ENCODE measurements at regions not wholly inside any gene's neighbourhood (a gene's known extent, or its start where the extent isn't known, plus 50 kb on each side); places are given as distances from the start of the nearest gene placed in this dataset.

DNA sequence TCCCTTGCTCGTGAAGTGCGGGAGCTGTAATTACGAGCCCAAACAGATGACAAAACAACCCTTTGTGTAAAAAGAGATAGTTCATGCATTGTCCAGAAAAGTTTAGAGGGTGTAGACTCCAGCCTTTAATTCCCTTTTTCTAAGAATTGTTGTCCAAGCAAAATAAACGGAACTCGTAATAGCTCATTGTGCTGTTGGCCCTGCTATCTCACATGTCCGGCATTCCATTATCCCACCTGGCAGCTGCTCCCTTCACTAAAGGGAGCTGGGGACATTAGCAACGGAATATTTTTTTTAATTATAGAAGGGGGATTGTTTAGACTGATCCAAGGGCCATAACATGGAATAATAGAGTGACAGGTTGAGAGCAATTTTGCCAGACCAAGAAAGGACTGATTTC, 277.5 kb upstream of the TBX3 start:
- 56 to 75% methylated on average over 7 of the region's 7 CpGs for WGBS, 2 donors
- Histone ChIP-seq H3K4me3 (no peak overlapping the region), H3K36me3 (no peaks in the 10 kb centered on the region), H3K27me3 (no peaks in the 10 kb centered on the region), H3K4me1 (no peaks in the 10 kb centered on the region), H3K27ac (no peak overlapping the region), H3K9me3 (peaks cover 0 to 11% (median 0%) of the 10 kb centered on the region in 4 donors)
- TF ChIP-seq POLR2AphosphoS5 (IDR thresholded peaks at IDR 0.05) (no peak), POLR2A (IDR thresholded peaks at IDR 0.05) (no peak), EP300 (IDR thresholded peaks at IDR 0.05) (no peak)
- TF ChIP-seq, protein P1, sequence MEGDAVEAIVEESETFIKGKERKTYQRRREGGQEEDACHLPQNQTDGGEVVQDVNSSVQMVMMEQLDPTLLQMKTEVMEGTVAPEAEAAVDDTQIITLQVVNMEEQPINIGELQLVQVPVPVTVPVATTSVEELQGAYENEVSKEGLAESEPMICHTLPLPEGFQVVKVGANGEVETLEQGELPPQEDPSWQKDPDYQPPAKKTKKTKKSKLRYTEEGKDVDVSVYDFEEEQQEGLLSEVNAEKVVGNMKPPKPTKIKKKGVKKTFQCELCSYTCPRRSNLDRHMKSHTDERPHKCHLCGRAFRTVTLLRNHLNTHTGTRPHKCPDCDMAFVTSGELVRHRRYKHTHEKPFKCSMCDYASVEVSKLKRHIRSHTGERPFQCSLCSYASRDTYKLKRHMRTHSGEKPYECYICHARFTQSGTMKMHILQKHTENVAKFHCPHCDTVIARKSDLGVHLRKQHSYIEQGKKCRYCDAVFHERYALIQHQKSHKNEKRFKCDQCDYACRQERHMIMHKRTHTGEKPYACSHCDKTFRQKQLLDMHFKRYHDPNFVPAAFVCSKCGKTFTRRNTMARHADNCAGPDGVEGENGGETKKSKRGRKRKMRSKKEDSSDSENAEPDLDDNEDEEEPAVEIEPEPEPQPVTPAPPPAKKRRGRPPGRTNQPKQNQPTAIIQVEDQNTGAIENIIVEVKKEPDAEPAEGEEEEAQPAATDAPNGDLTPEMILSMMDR (IDR thresholded peaks at IDR 0.05) = no peak
- ATAC-seq (ENCODE audit: low FRiP score in 2 of 2) = no peak
- DNase-seq = no peak

DNA sequence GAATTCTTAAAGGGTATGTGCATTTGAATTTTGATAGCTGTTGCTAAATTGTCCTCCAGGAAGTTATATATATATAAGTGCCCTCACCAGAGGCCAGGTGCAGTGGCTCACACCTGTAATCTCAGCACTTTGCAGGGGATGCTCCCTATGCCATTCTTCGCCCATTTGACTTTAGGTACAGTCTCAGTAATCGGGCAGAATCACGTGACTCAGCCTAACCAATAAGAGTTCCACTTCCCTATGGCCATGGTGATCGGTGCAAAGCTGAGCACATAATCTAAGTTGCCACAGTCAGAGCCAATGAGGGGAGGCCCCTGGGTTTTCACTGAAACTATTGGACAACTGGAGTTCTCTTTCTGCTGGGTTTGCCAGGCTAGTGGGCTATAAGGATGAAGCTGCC, 274.6 kb upstream of the TBX3 start:
- 68 to 88% methylated on average over 4 of the region's 4 CpGs for WGBS, 2 donors
- DNase-seq = no peak
- no peak overlapping the region for H3K4me3 ChIP-seq
- ATAC-seq (ENCODE audit: low FRiP score in 2 of 2) = no peak
- no peak for TF ChIP-seq POLR2A (IDR thresholded peaks at IDR 0.05)
- TF ChIP-seq, protein P1 (IDR thresholded peaks at IDR 0.05) = no peak
- no peak for TF ChIP-seq EP300 (IDR thresholded peaks at IDR 0.05)
- TF ChIP-seq POLR2AphosphoS5 (IDR thresholded peaks at IDR 0.05) = no peak
- H3K4me1 ChIP-seq = peaks cover 0 to 10% (median 3%) of the 10 kb centered on the region in 4 donors
- no peak overlapping the region for H3K27ac ChIP-seq
- H3K9me3 ChIP-seq = peaks cover 0 to 7% (median 0%) of the 10 kb centered on the region in 4 donors
- H3K36me3 ChIP-seq = no peaks in the 10 kb centered on the region
- H3K27me3 ChIP-seq = no peaks in the 10 kb centered on the region

DNA sequence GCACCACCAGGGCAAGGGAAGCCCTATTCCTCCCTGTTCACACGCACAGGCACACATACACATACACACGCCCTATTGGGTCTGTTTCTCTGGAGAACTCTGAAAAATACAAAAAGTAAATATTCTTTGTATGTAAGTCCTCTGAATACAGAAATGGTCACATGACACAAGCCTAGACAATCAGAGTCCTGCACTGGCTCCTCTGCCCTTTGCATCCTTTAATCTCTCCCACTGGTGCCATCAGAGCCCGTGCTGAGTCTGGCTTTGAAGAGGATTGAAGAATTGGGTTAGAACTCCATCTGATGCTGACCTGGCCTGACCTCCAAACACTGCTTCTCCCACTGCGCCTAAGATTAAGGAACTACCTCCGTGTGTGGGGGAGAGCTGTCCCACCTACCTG, 273.2 kb upstream of the TBX3 start:
- ATAC-seq (ENCODE audit: low FRiP score in 2 of 2) (no peak), DNase-seq (no peak)
- peaks cover 0 to 13% (median 7%) of the 10 kb centered on the region in 4 donors for H3K4me1 ChIP-seq
- no peak overlapping the region for H3K27ac ChIP-seq
- no peak for TF ChIP-seq POLR2A (IDR thresholded peaks at IDR 0.05)
- TF ChIP-seq POLR2AphosphoS5 (IDR thresholded peaks at IDR 0.05) = no peak
- TF ChIP-seq, protein P1 (IDR thresholded peaks at IDR 0.05) = no peak
- TF ChIP-seq EP300 (IDR thresholded peaks at IDR 0.05) = no peak
- H3K9me3 ChIP-seq = no peaks in the 10 kb centered on the region
- H3K4me3 ChIP-seq = no peak overlapping the region
- no peaks in the 10 kb centered on the region for H3K27me3 ChIP-seq
- 82 to 91% methylated on average over 5 of the region's 5 CpGs for WGBS, 2 donors
- H3K36me3 ChIP-seq = no peaks in the 10 kb centered on the region

DNA sequence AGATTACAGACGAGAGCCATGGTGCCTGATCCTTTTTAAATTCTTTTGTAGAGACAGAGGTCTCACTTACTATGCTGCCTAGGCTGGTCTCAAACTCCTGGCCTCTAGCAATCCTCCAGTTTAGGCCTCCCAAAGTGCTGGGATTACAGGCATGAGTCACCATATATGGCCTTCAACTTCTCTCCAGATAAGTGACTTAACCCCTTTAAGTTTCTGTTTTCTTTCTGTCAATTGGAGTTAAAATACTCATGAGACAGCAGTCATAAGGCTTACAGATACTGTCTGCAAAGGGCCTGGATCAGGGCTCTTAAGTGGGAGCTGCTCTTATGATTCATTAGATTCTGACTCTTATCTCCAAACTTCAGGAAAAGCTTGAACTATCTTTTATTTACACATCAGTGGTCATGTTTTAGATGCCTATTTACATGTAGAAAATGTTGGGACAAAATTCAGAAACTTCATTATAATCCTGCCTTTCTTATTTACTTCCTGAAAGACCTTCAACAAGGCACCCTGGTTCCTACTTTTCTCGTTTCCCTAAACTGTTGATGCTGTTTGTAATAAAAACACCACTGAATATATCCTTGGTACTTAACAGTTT, 271.5 kb upstream of the TBX3 start:
- Histone ChIP-seq H3K4me1 (peaks cover 0 to 13% (median 7%) of the 10 kb centered on the region in 4 donors), H3K27ac (peak overlapping the region in 2 of 4 donors; percentile 39 to 62), H3K36me3 (no peaks in the 10 kb centered on the region), H3K4me3 (no peak overlapping the region), H3K27me3 (no peaks in the 10 kb centered on the region), H3K9me3 (no peaks in the 10 kb centered on the region)
- WGBS, 2 donors = 59 to 69% methylated on average over 2 of the region's 2 CpGs
- TF ChIP-seq, protein P1 (IDR thresholded peaks at IDR 0.05) = no peak
- TF ChIP-seq POLR2A (IDR thresholded peaks at IDR 0.05) (no peak), EP300 (IDR thresholded peaks at IDR 0.05) (no peak), POLR2AphosphoS5 (IDR thresholded peaks at IDR 0.05) (no peak)
- DNase-seq (no peak), ATAC-seq (ENCODE audit: low FRiP score in 2 of 2) (no peak)

DNA sequence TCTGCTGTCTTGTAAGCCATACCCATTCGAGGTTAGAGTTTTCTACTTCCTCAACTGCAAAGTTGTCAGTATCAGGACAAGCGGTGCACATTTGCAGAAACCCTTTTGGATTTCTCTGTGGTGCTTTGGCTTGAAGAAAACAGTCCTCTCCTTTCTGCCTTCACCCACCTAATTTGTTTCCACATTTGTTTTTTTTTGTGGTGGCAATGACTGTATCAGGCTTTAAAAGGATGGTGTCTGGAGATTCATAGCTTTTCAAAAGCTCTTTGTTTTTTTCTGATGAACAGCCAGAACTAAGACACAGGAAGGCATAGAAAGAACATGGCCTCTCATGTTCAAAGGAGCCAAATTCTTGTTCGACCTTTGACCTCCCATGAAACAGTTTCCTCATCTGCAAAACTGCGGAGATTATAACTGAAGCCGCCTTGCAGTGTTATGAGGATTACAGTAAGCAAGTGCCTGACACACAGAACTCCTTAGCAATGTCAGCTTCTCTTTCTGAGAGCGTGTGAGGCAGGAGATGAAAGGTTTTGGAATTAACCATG, 270.6 kb upstream of the TBX3 start:
- TF ChIP-seq, protein P1 (IDR thresholded peaks at IDR 0.05) = no peak
- TF ChIP-seq EP300 (IDR thresholded peaks at IDR 0.05) = no peak
- TF ChIP-seq POLR2AphosphoS5 (IDR thresholded peaks at IDR 0.05) = no peak
- TF ChIP-seq POLR2A (IDR thresholded peaks at IDR 0.05) = no peak
- DNase-seq (no peak), ATAC-seq (ENCODE audit: low FRiP score in 2 of 2) (no peak)
- H3K4me3 ChIP-seq = no peak overlapping the region
- peak overlapping the region in 2 of 4 donors; percentile 39 to 62 for H3K27ac ChIP-seq
- H3K9me3 ChIP-seq = no peaks in the 10 kb centered on the region
- 66 to 72% methylated on average over 6 of the region's 6 CpGs for WGBS, 2 donors
- H3K36me3 ChIP-seq = no peaks in the 10 kb centered on the region
- H3K27me3 ChIP-seq = no peaks in the 10 kb centered on the region
- peaks cover 0 to 13% (median 7%) of the 10 kb centered on the region in 4 donors for H3K4me1 ChIP-seq

All from upper lobe of left lung (tissue), 6 donors.